Epithelial cell of esophagus (primary cell): ENCODE measurements at regions not wholly inside any gene's neighbourhood (a gene's known extent, or its start where the extent isn't known, plus 50 kb on each side); places are given as distances from the start of the nearest gene placed in this dataset.

Experiments
- DNase-seq: peaks from one replicate; pipeline ENCODE4 v3.0.0; 2010; ENCODE audit warnings: low read depth
- H3K4me3 ChIP-seq: 2 replicates; pipeline ENCODE4 v1.5.1; 2011; ENCODE audit warnings: mild to moderate bottlenecking, low read length, control low read depth
- CTCF ChIP-seq: IDR thresholded peaks from 2 replicates; pipeline ENCODE4 v1.5.1; 2011; ENCODE audit warnings: low read depth, mild to moderate bottlenecking, low read length, control low read depth, inconsistent platforms; ENCODE audit not compliant: insufficient read depth; ENCODE audit errors: missing control alignments

- no peak for TF ChIP-seq CTCF
- H3K4me3 ChIP-seq: no peak overlapping the region
- DNase-seq: no peak
These were observed 722.7 kb upstream of the CELF2 start for GRCh38 chr10:10294881-10295529.

- H3K4me3 ChIP-seq: no peak overlapping the region
- no peak for TF ChIP-seq CTCF
- DNase-seq: no peak
These were observed 722.1 kb upstream of the CELF2 start for GRCh38 chr10:10295537-10295936.

GRCh38 chr10:10302689-10303088 lies 715.0 kb upstream of the CELF2 start:
- no peak overlapping the region for H3K4me3 ChIP-seq
- DNase-seq: no peak
- no peak for TF ChIP-seq CTCF

GRCh38 chr10:10307036-10307435 lies 710.6 kb upstream of the CELF2 start:
- no peak overlapping the region for H3K4me3 ChIP-seq
- DNase-seq: no peak
- no peak for TF ChIP-seq CTCF

GRCh38 chr10:10307551-10307950 lies 710.1 kb upstream of the CELF2 start:
- TF ChIP-seq CTCF: no peak
- DNase-seq: no peak
- H3K4me3 ChIP-seq: no peak overlapping the region

GRCh38 chr10:10310498-10310897 lies 707.2 kb upstream of the CELF2 start:
- no peak overlapping the region for H3K4me3 ChIP-seq
- no peak for DNase-seq
- no peak for TF ChIP-seq CTCF

- H3K4me3 ChIP-seq: no peak overlapping the region
- no peak for DNase-seq
- no peak for TF ChIP-seq CTCF
These were observed 705.7 kb upstream of the CELF2 start for GRCh38 chr10:10311966-10312365.
